ENCODE measurements at regions not wholly inside any gene's neighbourhood (a gene's known extent, or its start where the extent isn't known, plus 50 kb on each side); places are given as distances from the start of the nearest gene placed in this dataset.

DNA sequence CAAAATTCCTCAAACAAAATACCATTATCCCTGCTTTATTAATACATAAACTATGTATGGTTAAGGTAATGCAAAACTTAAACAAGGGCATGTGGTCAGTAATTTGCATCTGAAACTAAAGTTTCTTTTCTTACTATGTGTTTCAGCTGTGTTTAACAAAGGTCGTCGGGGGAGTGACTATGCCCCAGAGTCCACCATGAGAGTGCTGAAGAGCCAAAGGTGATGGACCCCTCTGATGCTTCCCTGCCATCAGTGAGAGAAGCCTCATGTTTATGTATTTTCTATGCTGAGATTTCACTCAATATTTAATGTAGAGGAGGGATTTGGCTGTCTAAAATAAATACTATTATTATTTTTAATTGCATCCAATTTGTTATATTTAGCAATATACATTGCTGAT is 707.2 kb upstream of the REG3G start:
- no peak for TF ChIP-seq CTCF (IDR thresholded peaks at IDR 0.05)
- no peak for TF ChIP-seq ZFX (IDR thresholded peaks at IDR 0.05; ENCODE audit: borderline replicate concordance)
